KMS-11 (cell line): ENCODE measurements at regions not wholly inside any gene's neighbourhood (a gene's known extent, or its start where the extent isn't known, plus 50 kb on each side); places are given as distances from the start of the nearest gene placed in this dataset.

Source experiments
- H2AFZ ChIP-seq: fragments of 200-600 bp; sonication (generic); 2 replicates; pipeline ENCODE4 v1.6.1; 2016; ENCODE audit warnings: antibody characterized with exemption, mixed run types, low read depth
- H3K27ac ChIP-seq: fragments of 200-600 bp; sonication (generic); 2 replicates; pipeline ENCODE4 v1.6.1; 2016; ENCODE audit warnings: mild to moderate bottlenecking, mixed run types
- H3K27me3 ChIP-seq: fragments of 200-600 bp; sonication (generic); 2 replicates; pipeline ENCODE4 v1.6.1; 2017; ENCODE audit warnings: mild to moderate bottlenecking, low read depth, mixed run types, moderate library complexity; ENCODE audit not compliant: insufficient read depth
- H3K36me3 ChIP-seq: fragments of 200-600 bp; sonication (generic); 2 replicates; pipeline ENCODE4 v1.6.1; 2017; ENCODE audit warnings: mild to moderate bottlenecking, mixed run types; ENCODE audit not compliant: insufficient read depth
- H3K4me1 ChIP-seq: fragments of 200-600 bp; sonication (generic); 2 replicates; pipeline ENCODE4 v1.6.1; 2016; ENCODE audit warnings: mild to moderate bottlenecking, low read depth, mixed run types; ENCODE audit not compliant: poor library complexity, severe bottlenecking
- H3K4me2 ChIP-seq: fragments of 200-600 bp; sonication (generic); 2 replicates; pipeline ENCODE4 v1.7.0; 2016; ENCODE audit warnings: mild to moderate bottlenecking, mixed run types
- H3K4me3 ChIP-seq: fragments of 200-600 bp; sonication (generic); IDR thresholded peaks from 2 replicates; pipeline ENCODE4 v1.6.1; 2017; ENCODE audit warnings: low read depth, low read length, mixed read lengths; ENCODE audit not compliant: insufficient read depth
- H3K79me2 ChIP-seq: fragments of 200-600 bp; sonication (generic); 2 replicates; pipeline ENCODE4 v1.6.1; 2016; ENCODE audit warnings: low read depth, mixed run types; ENCODE audit not compliant: insufficient read depth
- H3K9ac ChIP-seq: fragments of 200-600 bp; sonication (generic); 2 replicates; pipeline ENCODE4 v1.6.1; 2016; ENCODE audit warnings: mild to moderate bottlenecking, mixed run types
- H4K20me1 ChIP-seq: fragments of 200-600 bp; sonication (generic); 2 replicates; pipeline ENCODE4 v1.6.1; 2016; ENCODE audit warnings: mild to moderate bottlenecking, mixed run types; ENCODE audit not compliant: insufficient read depth
- CTCF ChIP-seq: fragments of 200-600 bp; sonication (generic); conservative IDR thresholded peaks from 2 replicates; pipeline ENCODE4 v1.6.1; 2017; ENCODE audit warnings: low read depth, mild to moderate bottlenecking, antibody characterized with exemption, low read length, moderate library complexity, mixed read lengths

- Histone ChIP-seq H3K79me2 (no peaks in the 10 kb centered on the region), H4K20me1 (no peaks in the 10 kb centered on the region), H3K4me1 (no peaks in the 10 kb centered on the region), H3K4me3 (no peak overlapping the region), H3K27ac (no peak overlapping the region), H2AFZ (no peak overlapping the region), H3K27me3 (no peaks in the 10 kb centered on the region), H3K36me3 (no peaks in the 10 kb centered on the region), H3K9ac (no peak overlapping the region), H3K4me2 (no peak overlapping the region)
- TF ChIP-seq CTCF, result no peak
These were observed 109.6 kb upstream of the ANK2 start for GRCh38 chr4:112939901-112940300.

GRCh38 chr4:112940336-112940735, 109.1 kb upstream of the ANK2 start:
- Histone ChIP-seq H3K27me3 (no peaks in the 10 kb centered on the region), H2AFZ (no peak overlapping the region), H3K36me3 (no peaks in the 10 kb centered on the region), H4K20me1 (no peaks in the 10 kb centered on the region), H3K27ac (no peak overlapping the region), H3K4me3 (no peak overlapping the region), H3K4me2 (no peak overlapping the region), H3K79me2 (no peaks in the 10 kb centered on the region), H3K9ac (no peak overlapping the region), H3K4me1 (no peaks in the 10 kb centered on the region)
- TF ChIP-seq CTCF, result no peak

GRCh38 chr4:112942077-112942476, 107.4 kb upstream of the ANK2 start:
- H3K4me2 ChIP-seq, result no peak overlapping the region
- no peaks in the 10 kb centered on the region for H3K27me3 ChIP-seq
- H3K27ac ChIP-seq, result no peak overlapping the region
- no peaks in the 10 kb centered on the region for H3K4me1 ChIP-seq
- no peak overlapping the region for H3K4me3 ChIP-seq
- H3K79me2 ChIP-seq, result no peaks in the 10 kb centered on the region
- no peak overlapping the region for H3K9ac ChIP-seq
- H2AFZ ChIP-seq, result no peak overlapping the region
- no peaks in the 10 kb centered on the region for H4K20me1 ChIP-seq
- H3K36me3 ChIP-seq, result no peaks in the 10 kb centered on the region
- no peak for TF ChIP-seq CTCF

GRCh38 chr4:112942997-112943396, 106.5 kb upstream of the ANK2 start:
- Histone ChIP-seq H2AFZ (no peak overlapping the region), H3K36me3 (no peaks in the 10 kb centered on the region), H4K20me1 (no peaks in the 10 kb centered on the region), H3K27ac (no peak overlapping the region), H3K27me3 (no peaks in the 10 kb centered on the region), H3K4me3 (no peak overlapping the region), H3K9ac (no peak overlapping the region), H3K79me2 (no peaks in the 10 kb centered on the region), H3K4me1 (no peaks in the 10 kb centered on the region), H3K4me2 (no peak overlapping the region)
- TF ChIP-seq CTCF, result no peak

- TF ChIP-seq CTCF, result no peak
- no peak overlapping the region for H3K4me3 ChIP-seq
- no peak overlapping the region for H3K9ac ChIP-seq
- H3K4me2 ChIP-seq, result no peak overlapping the region
- H3K27ac ChIP-seq, result no peak overlapping the region
- H3K79me2 ChIP-seq, result no peaks in the 10 kb centered on the region
- H2AFZ ChIP-seq, result no peak overlapping the region
- no peaks in the 10 kb centered on the region for H3K27me3 ChIP-seq
- H4K20me1 ChIP-seq, result no peaks in the 10 kb centered on the region
- H3K4me1 ChIP-seq, result no peaks in the 10 kb centered on the region
- H3K36me3 ChIP-seq, result no peaks in the 10 kb centered on the region
These were observed 105.4 kb upstream of the ANK2 start for GRCh38 chr4:112944006-112944405.
